GM23338 (cell line): ENCODE measurements at regions not wholly inside any gene's neighbourhood (a gene's known extent, or its start where the extent isn't known, plus 50 kb on each side); places are given as distances from the start of the nearest gene placed in this dataset.

Experiments used
- ATAC-seq: fragments of 200-7000 bp; cut with Tn5 transposase; 3 replicates; pipeline ENCODE4 v1.9.1; 2020
- DNase-seq: peaks from one replicate; pipeline ENCODE4 v3.0.0-alpha.2; 2015; ENCODE audit warnings: low spot score
- H2AFZ ChIP-seq: fragments of 200-600 bp; sonication (generic); 2 replicates; pipeline ENCODE4 v1.8.0; 2016; ENCODE audit warnings: antibody characterized with exemption, mild to moderate bottlenecking, moderate library complexity
- H3F3A ChIP-seq: fragments of 200-600 bp; sonication (generic); replicated peaks from 2 replicates; pipeline ENCODE4 v1.8.0; 2017; ENCODE audit warnings: antibody characterized with exemption, mixed run types, low read depth
- H3K27ac ChIP-seq: fragments of 200-600 bp; sonication (generic); 2 replicates; pipeline ENCODE4 v1.6.1; 2016; ENCODE audit warnings: low read depth
- H3K27me3 ChIP-seq: fragments of 200-600 bp; sonication (generic); 2 replicates; pipeline ENCODE4 v1.8.0; 2016; ENCODE audit warnings: mild to moderate bottlenecking, mixed run types, moderate library complexity; ENCODE audit not compliant: insufficient read depth
- H3K36me3 ChIP-seq: fragments of 200-600 bp; sonication (generic); 2 replicates; pipeline ENCODE4 v1.8.0; 2016; ENCODE audit warnings: mild to moderate bottlenecking; ENCODE audit not compliant: insufficient read depth
- H3K4me1 ChIP-seq: fragments of 200-600 bp; sonication (generic); 2 replicates; pipeline ENCODE4 v1.8.0; 2016; ENCODE audit warnings: mild to moderate bottlenecking, moderate library complexity; ENCODE audit not compliant: insufficient read depth
- H3K4me2 ChIP-seq: fragments of 200-600 bp; sonication (generic); 2 replicates; pipeline ENCODE4 v1.7.1; 2017; ENCODE audit warnings: mixed run types
- H3K4me3 ChIP-seq: fragments of 200-600 bp; sonication (generic); 2 replicates; pipeline ENCODE4 v1.6.1; 2016; ENCODE audit warnings: mixed run types
- H3K79me2 ChIP-seq: fragments of 200-600 bp; sonication (generic); replicated peaks from 2 replicates; pipeline ENCODE4 v1.8.0; 2017; ENCODE audit warnings: mild to moderate bottlenecking; ENCODE audit not compliant: insufficient read depth
- H3K9me2 ChIP-seq: fragments of 200-600 bp; sonication (generic); 2 replicates; pipeline ENCODE4 v1.8.0; 2017; ENCODE audit not compliant: insufficient read depth
- H4K20me1 ChIP-seq: fragments of 200-600 bp; sonication (generic); replicated peaks from 2 replicates; pipeline ENCODE4 v1.8.0; 2017; ENCODE audit warnings: mild to moderate bottlenecking; ENCODE audit not compliant: insufficient read depth
- H3K27ac Mint-ChIP-seq: 2 replicates; pipeline ENCODE4 v1.8.0; 2020; ENCODE audit warnings: inconsistent platforms, mild to moderate bottlenecking, moderate library complexity, mixed read lengths
- H3K27me3 Mint-ChIP-seq: 3 replicates; pipeline ENCODE4 v1.8.0; 2022; ENCODE audit warnings: low read depth, mild to moderate bottlenecking, moderate library complexity, mixed read lengths, inconsistent platforms; ENCODE audit not compliant: insufficient read depth, poor library complexity
- H3K36me3 Mint-ChIP-seq: 3 replicates; pipeline ENCODE4 v1.8.0; 2021; ENCODE audit warnings: low read depth, mild to moderate bottlenecking, inconsistent platforms, moderate library complexity, mixed read lengths
- H3K4me1 Mint-ChIP-seq: 3 replicates; pipeline ENCODE4 v1.8.0; 2020; ENCODE audit warnings: mild to moderate bottlenecking, inconsistent platforms, mixed read lengths
- H3K4me3 Mint-ChIP-seq: 3 replicates; pipeline ENCODE4 v1.8.0; 2021; ENCODE audit warnings: moderate library complexity, mild to moderate bottlenecking, inconsistent platforms, mixed read lengths
- H3K9me3 Mint-ChIP-seq: 3 replicates; pipeline ENCODE4 v1.8.0; 2020; ENCODE audit warnings: moderate library complexity, mild to moderate bottlenecking, inconsistent platforms, mixed read lengths
- CREB1 ChIP-seq: fragments of 250-450 bp; sonication (Bioruptor Pico); IDR thresholded peaks from 2 replicates; pipeline ENCODE4 v1.5.0; 2020; ENCODE audit warnings: low read depth, mild to moderate bottlenecking, moderate library complexity
- EZH2 ChIP-seq: fragments of 200-600 bp; sonication (generic); IDR thresholded peaks from one replicate; pipeline ENCODE4 v1.8.0; 2017; ENCODE audit warnings: antibody characterized with exemption, mild to moderate bottlenecking, low read depth; ENCODE audit not compliant: unreplicated experiment
- EZH2phosphoT487 ChIP-seq: fragments of 200-600 bp; sonication (generic); IDR thresholded peaks from one replicate; pipeline ENCODE4 v1.8.1; 2018; ENCODE audit warnings: antibody characterized with exemption; ENCODE audit not compliant: unreplicated experiment
- JUNB ChIP-seq: IDR thresholded peaks from one replicate; pipeline ENCODE4 v1.6.1; 2016; ENCODE audit warnings: antibody characterized with exemption; ENCODE audit not compliant: unreplicated experiment
- NANOG ChIP-seq: IDR thresholded peaks from 2 replicates; pipeline ENCODE4 v1.6.1; 2016; ENCODE audit warnings: antibody characterized with exemption, borderline replicate concordance
- POLR2AphosphoS5 ChIP-seq: IDR thresholded peaks from 2 replicates; pipeline ENCODE4 v1.6.1; 2016; ENCODE audit warnings: antibody characterized with exemption, low read depth
- ZNF114 ChIP-seq: fragments of 250-450 bp; sonication (Bioruptor Pico); IDR thresholded peaks from 2 replicates; pipeline ENCODE4 v1.5.0; 2020; ENCODE audit warnings: mild to moderate bottlenecking, moderate library complexity
- ZNF331 ChIP-seq: fragments of 250-450 bp; sonication (Bioruptor Pico); IDR thresholded peaks from 2 replicates; pipeline ENCODE4 v1.5.0; 2020; ENCODE audit warnings: low read depth, mild to moderate bottlenecking, moderate library complexity
- TF ChIP-seq, protein P1 (sequence below), 2 experiments: fragments of 200-600 bp in 1 of 2; sonication (generic) in 1 of 2; conservative IDR thresholded peaks; 2 replicates each; pipeline versions ENCODE4 v1.5.1 to v1.6.1; 2016 to 2017; ENCODE audit warnings: antibody characterized with exemption in 2 of 2, low read depth in 2 of 2, mild to moderate bottlenecking in 2 of 2, moderate library complexity in 1 of 2
- TF ChIP-seq, protein P2 (sequence below): fragments of 250-450 bp; sonication (Bioruptor Pico); IDR thresholded peaks from 2 replicates; pipeline ENCODE4 v1.5.0; 2020; ENCODE audit warnings: mild to moderate bottlenecking, moderate library complexity
- TF ChIP-seq, protein P3 (sequence below): IDR thresholded peaks from 2 replicates; pipeline ENCODE4 v1.6.1; 2016; ENCODE audit warnings: antibody characterized with exemption

DNA sequence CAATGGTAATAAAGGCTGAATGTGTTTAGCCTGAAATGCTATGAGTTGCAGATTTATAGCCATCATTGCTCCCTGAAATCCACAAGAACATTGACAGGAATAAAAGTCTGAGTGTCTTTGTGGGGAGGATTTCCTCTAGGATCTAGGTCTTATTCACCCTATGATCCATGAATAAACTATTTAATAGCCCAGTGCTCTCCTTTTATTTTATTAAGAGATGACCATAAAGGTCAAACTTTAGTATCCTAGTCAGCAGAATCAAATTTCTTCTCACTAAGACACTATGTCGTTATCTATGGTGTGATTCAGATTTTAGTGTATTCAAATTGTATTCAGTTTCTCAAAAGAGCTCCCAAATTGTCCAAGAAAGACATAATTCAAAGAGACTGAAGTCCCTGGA is 67.8 kb upstream of the AKR1E2 start:
- H3K27me3 ChIP-seq: no peaks in the 10 kb centered on the region
- no peak overlapping the region for H3K27ac Mint-ChIP-seq
- no peaks in the 10 kb centered on the region for H3K4me1 ChIP-seq
- no peaks in the 10 kb centered on the region for H4K20me1 ChIP-seq
- no peak overlapping the region for H2AFZ ChIP-seq
- H3K9me3 Mint-ChIP-seq: no peaks in the 10 kb centered on the region
- no peak overlapping the region for H3K4me2 ChIP-seq
- H3K9me2 ChIP-seq: no peaks in the 10 kb centered on the region
- TF ChIP-seq NANOG: no peak
- TF ChIP-seq, protein P1, sequence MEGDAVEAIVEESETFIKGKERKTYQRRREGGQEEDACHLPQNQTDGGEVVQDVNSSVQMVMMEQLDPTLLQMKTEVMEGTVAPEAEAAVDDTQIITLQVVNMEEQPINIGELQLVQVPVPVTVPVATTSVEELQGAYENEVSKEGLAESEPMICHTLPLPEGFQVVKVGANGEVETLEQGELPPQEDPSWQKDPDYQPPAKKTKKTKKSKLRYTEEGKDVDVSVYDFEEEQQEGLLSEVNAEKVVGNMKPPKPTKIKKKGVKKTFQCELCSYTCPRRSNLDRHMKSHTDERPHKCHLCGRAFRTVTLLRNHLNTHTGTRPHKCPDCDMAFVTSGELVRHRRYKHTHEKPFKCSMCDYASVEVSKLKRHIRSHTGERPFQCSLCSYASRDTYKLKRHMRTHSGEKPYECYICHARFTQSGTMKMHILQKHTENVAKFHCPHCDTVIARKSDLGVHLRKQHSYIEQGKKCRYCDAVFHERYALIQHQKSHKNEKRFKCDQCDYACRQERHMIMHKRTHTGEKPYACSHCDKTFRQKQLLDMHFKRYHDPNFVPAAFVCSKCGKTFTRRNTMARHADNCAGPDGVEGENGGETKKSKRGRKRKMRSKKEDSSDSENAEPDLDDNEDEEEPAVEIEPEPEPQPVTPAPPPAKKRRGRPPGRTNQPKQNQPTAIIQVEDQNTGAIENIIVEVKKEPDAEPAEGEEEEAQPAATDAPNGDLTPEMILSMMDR (conservative IDR thresholded peaks at IDR 0.05; ENCODE audit: low read depth in 2 of 2): no peak
- no peak for TF ChIP-seq ZNF114 (CRISPR knock-in tag)
- no peak for TF ChIP-seq POLR2AphosphoS5
- no peak for TF ChIP-seq ZNF331 (CRISPR knock-in tag)
- no peak for TF ChIP-seq EZH2phosphoT487
- TF ChIP-seq, protein P2, sequence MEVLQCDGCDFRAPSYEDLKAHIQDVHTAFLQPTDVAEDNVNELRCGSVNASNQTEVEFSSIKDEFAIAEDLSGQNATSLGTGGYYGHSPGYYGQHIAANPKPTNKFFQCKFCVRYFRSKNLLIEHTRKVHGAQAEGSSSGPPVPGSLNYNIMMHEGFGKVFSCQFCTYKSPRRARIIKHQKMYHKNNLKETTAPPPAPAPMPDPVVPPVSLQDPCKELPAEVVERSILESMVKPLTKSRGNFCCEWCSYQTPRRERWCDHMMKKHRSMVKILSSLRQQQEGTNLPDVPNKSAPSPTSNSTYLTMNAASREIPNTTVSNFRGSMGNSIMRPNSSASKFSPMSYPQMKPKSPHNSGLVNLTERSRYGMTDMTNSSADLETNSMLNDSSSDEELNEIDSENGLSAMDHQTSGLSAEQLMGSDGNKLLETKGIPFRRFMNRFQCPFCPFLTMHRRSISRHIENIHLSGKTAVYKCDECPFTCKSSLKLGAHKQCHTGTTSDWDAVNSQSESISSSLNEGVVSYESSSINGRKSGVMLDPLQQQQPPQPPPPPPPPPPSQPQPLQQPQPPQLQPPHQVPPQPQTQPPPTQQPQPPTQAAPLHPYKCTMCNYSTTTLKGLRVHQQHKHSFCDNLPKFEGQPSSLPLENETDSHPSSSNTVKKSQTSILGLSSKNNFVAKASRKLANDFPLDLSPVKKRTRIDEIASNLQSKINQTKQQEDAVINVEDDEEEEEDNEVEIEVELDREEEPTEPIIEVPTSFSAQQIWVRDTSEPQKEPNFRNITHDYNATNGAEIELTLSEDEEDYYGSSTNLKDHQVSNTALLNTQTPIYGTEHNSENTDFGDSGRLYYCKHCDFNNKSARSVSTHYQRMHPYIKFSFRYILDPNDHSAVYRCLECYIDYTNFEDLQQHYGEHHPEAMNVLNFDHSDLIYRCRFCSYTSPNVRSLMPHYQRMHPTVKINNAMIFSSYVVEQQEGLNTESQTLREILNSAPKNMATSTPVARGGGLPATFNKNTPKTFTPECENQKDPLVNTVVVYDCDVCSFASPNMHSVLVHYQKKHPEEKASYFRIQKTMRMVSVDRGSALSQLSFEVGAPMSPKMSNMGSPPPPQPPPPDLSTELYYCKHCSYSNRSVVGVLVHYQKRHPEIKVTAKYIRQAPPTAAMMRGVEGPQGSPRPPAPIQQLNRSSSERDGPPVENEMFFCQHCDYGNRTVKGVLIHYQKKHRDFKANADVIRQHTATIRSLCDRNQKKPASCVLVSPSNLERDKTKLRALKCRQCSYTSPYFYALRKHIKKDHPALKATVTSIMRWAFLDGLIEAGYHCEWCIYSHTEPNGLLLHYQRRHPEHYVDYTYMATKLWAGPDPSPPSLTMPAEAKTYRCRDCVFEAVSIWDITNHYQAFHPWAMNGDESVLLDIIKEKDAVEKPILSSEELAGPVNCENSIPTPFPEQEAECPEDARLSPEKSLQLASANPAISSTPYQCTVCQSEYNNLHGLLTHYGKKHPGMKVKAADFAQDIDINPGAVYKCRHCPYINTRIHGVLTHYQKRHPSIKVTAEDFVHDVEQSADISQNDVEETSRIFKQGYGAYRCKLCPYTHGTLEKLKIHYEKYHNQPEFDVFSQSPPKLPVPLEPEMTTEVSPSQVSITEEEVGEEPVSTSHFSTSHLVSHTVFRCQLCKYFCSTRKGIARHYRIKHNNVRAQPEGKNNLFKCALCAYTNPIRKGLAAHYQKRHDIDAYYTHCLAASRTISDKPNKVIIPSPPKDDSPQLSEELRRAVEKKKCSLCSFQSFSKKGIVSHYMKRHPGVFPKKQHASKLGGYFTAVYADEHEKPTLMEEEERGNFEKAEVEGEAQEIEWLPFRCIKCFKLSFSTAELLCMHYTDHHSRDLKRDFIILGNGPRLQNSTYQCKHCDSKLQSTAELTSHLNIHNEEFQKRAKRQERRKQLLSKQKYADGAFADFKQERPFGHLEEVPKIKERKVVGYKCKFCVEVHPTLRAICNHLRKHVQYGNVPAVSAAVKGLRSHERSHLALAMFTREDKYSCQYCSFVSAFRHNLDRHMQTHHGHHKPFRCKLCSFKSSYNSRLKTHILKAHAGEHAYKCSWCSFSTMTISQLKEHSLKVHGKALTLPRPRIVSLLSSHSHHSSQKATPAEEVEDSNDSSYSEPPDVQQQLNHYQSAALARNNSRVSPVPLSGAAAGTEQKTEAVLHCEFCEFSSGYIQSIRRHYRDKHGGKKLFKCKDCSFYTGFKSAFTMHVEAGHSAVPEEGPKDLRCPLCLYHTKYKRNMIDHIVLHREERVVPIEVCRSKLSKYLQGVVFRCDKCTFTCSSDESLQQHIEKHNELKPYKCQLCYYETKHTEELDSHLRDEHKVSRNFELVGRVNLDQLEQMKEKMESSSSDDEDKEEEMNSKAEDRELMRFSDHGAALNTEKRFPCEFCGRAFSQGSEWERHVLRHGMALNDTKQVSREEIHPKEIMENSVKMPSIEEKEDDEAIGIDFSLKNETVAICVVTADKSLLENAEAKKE (CRISPR knock-in tag): no peak
- TF ChIP-seq CREB1: no peak
- no peak for TF ChIP-seq EZH2
- TF ChIP-seq JUNB: no peak
- TF ChIP-seq, protein P3, sequence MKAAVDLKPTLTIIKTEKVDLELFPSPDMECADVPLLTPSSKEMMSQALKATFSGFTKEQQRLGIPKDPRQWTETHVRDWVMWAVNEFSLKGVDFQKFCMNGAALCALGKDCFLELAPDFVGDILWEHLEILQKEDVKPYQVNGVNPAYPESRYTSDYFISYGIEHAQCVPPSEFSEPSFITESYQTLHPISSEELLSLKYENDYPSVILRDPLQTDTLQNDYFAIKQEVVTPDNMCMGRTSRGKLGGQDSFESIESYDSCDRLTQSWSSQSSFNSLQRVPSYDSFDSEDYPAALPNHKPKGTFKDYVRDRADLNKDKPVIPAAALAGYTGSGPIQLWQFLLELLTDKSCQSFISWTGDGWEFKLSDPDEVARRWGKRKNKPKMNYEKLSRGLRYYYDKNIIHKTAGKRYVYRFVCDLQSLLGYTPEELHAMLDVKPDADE: no peak
- H3F3A ChIP-seq: no peaks in the 10 kb centered on the region
- no peak overlapping the region for H3K27ac ChIP-seq
- no peak overlapping the region for H3K4me3 Mint-ChIP-seq
- ATAC-seq: no peak
- H3K4me1 Mint-ChIP-seq: no peaks in the 10 kb centered on the region
- H3K36me3 Mint-ChIP-seq: no peaks in the 10 kb centered on the region
- DNase-seq: no peak
- H3K27me3 Mint-ChIP-seq: peaks cover 8% of the 10 kb centered on the region
- no peak overlapping the region for H3K4me3 ChIP-seq
- H3K36me3 ChIP-seq: no peaks in the 10 kb centered on the region
- no peaks in the 10 kb centered on the region for H3K79me2 ChIP-seq
